Middle frontal gyrus (tissue), 1 donor: ENCODE measurements at regions not wholly inside any gene's neighbourhood (a gene's known extent, or its start where the extent isn't known, plus 50 kb on each side); places are given as distances from the start of the nearest gene placed in this dataset.

Experiments used
- DNase-seq: peaks from one replicate; pipeline ENCODE4 v3.0.0-alpha.2; 2015; ENCODE audit warnings: low spot score; ENCODE audit errors: extremely low spot score

DNA sequence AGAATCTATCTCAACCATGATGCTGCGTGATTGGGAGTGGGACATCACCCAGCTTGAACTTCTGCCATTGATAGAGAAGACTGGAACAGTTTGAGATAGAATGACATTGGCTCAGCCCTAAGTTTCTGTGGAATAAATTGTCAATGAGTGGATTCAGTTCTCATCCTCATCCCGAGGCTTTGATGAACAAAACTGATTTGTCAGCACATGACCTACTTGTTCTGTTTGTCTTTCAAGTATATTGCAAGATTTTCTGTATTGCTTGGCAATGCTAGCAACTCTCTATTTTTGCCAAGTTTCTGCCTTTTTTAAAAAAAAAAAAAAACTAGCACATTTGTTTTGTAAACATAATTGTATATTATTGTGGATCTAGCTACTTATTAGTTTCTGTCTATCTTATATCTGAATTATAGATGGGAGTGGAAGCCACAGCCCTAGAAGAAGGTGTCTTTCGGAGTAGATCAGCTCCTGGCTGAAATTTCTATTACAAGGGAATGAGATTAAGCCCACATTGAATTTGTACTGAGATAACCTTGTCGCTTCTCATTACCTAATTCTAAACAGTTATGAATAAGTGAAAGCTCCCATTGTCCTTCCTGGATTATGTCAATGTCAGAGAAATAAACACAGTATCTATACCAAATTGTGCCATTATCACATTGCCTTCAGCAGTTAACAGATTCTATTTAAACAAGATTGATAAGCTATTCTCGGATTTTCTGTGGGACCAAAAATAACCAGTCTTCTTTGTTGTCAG, 166.1 kb downstream of the TNFSF13B start:
- no peak for DNase-seq

DNA sequence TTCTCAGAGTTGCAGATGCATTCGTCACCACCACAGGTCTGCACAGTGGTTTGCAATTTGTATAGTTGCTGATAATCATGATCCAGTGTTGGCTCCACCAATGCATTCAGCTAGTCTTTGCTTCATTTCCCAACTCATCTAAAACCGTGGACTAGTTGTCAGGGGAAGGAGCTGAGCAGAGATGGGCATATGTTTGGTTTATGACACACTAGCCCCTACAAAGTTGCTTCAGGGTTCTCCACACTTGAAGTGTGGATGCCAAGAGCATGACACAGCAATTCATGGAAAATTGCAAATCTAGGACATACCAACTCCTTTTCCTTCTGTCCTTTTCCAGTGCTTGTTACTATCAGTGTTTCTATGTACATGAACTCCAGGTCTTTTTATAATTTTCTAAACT, 168.0 kb downstream of the TNFSF13B start:
- DNase-seq: no peak

DNA sequence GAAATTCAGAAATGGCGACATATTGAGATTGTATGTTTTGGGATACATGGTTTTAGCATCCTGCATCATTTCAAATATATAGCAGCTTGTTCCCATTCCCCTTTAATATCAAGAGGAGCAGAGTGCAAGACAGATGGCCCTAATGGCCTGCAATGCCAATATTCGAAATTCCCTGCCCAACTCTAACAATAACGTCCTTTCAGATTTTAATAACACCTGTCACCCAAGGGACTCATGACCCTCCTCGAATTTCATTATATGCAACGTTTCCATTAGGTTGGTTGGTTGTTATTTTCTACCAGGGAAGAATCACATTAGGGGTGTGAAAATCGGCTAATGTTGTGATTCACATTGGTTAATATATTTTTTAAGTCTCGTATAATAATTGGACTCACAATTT, 170.0 kb downstream of the TNFSF13B start:
- no peak for DNase-seq

DNA sequence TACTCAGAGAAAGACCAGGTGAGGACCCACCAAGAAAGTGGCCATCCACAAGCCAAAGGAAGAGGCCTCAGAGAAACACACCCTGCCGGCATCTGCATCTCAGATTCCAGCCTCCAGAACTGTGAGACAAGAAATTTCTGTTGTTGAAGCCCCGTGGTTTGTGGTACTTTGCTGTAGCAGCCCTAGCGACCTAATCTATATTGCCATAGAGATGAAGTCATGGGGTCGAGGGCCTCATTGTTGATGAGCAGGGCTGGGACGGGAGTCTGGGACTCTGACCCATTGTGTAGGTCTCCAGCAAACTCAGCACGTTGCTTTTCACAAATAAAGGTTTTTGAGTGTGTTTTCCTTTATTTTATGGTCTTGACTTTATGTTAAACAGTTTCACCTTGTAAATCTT, 174.9 kb downstream of the TNFSF13B start:
- DNase-seq: no peak

- no peak for DNase-seq
Observed at GRCh38 chr13:108448891-108449290, 179.4 kb downstream of the TNFSF13B start.

GRCh38 chr13:108451121-108451520, 178.3 kb upstream of the MYO16 start:
- DNase-seq: no peak

- DNase-seq: no peak
Observed at GRCh38 chr13:108455320-108455719, 174.1 kb upstream of the MYO16 start.

- no peak for DNase-seq
Observed at GRCh38 chr13:108460043-108460442, 169.4 kb upstream of the MYO16 start.

GRCh38 chr13:108460746-108461145, 168.7 kb upstream of the MYO16 start:
- DNase-seq: no peak

- no peak for DNase-seq
Observed at GRCh38 chr13:108463340-108463739, 166.1 kb upstream of the MYO16 start.

GRCh38 chr13:108470921-108471320, 158.5 kb upstream of the MYO16 start:
- DNase-seq: no peak

GRCh38 chr13:108475181-108475580, 154.2 kb upstream of the MYO16 start:
- DNase-seq: no peak

DNA sequence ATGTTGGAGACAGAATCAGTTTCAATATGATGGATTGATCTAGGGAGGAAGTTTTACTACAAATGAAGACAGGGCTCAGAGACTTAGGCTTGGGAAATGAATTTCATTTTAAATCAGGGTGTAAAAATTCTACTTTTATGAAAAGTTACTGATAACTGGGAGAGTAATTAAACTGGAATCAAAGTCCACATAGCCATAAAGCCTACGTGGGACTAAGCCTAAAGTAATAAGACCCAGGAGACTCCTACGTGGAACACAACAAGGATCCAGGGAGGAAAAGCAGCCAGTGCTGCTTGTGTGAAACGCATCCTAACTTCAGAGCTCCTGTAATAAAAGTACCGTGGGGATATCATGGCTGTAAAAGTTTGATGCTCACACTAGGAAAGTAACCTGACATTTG, 152.0 kb upstream of the MYO16 start:
- DNase-seq: no peak

- no peak for DNase-seq
Observed at GRCh38 chr13:108478179-108478578, 151.2 kb upstream of the MYO16 start.

GRCh38 chr13:108483981-108484380, 145.4 kb upstream of the MYO16 start:
- no peak for DNase-seq

DNA sequence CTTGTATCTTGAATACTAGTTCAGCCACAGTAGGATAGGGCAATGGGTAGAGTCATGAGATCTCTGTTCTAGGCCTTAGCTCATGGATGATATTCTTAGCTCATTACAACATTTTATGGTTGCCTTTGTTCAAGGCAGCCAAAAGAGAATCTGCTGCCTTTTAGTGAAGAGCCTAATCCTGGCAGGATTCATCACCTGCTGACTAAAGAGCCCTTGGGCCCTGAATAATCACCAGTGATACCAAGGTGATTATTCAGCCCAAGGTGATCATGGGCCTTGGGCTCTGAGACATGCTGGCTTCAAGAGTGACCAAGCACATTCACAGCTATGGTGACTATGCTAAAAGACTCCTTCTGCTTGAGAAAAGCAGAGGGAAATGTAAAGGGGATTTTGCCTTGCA, 143.3 kb upstream of the MYO16 start:
- DNase-seq: no peak

- no peak for DNase-seq
Observed at GRCh38 chr13:108494991-108495645, 134.3 kb upstream of the MYO16 start.

DNA sequence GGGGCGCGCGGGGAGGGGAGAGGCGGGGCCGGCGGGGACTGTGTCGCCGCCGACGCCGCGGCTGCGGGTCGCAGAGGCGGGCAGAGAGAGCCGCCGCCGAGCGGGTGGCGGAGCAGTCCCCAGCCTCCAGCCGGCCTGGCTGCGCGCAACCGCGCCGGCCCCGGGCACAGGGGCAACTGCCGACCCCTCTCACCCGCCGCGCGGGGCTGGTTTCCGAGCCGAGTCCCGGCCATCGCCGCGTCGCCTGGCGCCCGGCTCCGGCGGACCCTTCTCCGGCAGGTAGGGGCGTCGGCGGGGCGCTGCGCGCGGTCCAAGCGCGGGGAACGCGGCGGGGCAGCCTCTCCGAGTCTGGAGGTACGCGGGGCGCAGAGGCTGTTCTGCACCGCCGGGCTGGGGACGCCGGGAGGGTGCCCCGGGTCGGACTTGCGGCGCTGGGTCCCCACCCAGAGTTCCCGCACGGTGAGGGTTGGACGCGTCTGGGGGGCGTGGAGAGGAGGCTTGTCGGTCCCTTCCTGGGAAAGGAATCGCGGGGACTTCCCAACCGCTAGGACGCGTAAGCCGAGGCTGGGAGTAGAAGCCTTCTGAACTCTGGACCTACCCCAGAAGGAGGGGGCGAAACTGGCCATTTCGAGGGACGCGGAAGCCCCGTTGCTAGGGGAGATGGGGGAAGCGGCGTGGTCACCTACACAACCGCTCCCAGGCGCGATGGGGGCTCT, 133.6 kb upstream of the MYO16 start:
- no peak for DNase-seq

DNA sequence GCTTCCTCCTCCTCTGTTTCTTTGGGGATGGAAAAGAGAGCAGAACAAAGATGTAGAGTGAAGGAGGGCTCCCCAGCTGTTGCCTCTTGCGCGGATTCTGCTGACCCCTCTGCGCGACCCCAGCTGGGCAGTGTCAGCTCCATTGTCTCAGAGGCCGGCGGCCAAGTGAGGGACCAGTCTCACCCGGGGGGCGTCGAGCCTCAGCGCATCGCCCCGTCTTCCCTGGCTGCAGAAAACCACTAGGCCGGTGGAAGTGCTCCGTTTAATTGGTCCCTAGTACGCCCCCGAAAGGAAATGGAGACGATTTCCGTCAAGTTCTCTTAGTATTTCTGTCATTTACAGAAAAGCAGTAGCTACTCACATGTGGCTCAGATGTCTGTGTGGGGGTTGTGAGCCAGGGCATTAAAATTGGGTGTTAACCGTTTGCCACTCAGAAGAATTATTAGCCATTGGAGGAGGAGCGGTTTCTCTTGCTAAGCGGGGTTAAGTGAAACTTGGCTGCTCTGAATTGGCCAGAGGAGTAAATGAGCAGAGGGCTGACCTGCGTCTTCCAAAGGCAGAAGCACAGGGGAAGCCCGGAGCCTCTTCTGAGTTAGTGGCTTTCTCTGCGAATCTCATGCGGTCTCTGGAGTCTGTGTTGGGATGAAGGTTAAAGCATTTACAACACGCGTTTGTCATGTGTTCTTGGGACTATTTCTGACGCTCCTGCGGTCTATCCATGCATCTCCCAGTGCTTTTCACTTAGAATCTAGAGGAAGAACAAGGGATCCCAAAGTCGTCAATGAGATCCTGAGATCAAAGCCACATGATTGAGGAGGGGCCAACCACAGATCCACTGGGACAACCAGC, 132.8 kb upstream of the MYO16 start:
- no peak for DNase-seq

GRCh38 chr13:108500711-108501110, 128.7 kb upstream of the MYO16 start:
- DNase-seq: no peak

DNA sequence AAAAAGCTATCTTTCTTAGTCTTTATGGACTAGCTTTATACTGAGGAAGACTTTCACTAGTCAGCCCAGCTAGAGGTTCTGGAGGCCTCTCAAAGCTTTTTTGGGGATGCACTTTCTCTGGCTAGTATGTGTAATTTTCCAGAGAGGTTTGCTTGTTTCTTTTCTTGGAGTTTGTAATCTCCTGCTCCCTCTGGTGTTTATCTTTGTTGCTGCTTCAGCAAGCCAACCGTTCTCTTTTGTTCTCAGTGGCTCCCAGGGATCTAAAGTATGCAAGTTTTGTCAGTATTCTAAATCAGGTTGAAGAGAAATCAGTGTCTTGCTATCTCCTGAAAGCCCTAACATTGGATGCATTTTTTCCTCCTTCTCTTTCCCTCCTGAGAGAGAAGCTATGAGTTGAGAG, 121.1 kb upstream of the MYO16 start:
- no peak for DNase-seq

DNA sequence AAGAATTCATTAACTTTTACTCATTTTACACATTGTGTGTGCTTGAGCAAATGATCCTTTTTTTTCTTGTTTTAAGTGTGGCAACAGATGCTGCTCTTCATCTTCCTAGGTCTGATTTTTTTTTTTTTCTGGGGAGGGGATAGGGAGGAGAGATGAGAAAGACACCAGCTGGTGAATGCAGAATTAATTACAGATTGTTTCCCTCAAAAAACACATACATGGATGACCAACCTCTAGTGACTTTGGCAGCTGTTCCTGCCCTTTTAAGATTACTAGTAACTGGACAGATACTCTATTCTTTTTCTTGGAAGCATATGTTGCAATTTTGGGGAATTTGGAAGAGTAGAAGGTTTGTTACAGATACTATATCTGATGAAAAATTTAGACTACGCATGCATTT, 103.6 kb upstream of the MYO16 start:
- no peak for DNase-seq
